Fibroblast of skin of left quadriceps (primary cell): ENCODE measurements at regions not wholly inside any gene's neighbourhood (a gene's known extent, or its start where the extent isn't known, plus 50 kb on each side); places are given as distances from the start of the nearest gene placed in this dataset.
A peak's percentile ranks its signal among the peaks of the same experiment; 100 is the strongest.

ENCODE experiments used
- DNase-seq, 2 experiments: peaks; one replicate each; pipeline ENCODE4 v3.0.0-alpha.2; 2013; ENCODE audit warnings: low read depth in 2 of 2

GRCh38 chr1:87615491-87615890 is 286.8 kb downstream of the LMO4 start:
- no peak for DNase-seq

- DNase-seq = no peak
Measured at GRCh38 chr1:87615901-87616300, 287.2 kb downstream of the LMO4 start.

DNA sequence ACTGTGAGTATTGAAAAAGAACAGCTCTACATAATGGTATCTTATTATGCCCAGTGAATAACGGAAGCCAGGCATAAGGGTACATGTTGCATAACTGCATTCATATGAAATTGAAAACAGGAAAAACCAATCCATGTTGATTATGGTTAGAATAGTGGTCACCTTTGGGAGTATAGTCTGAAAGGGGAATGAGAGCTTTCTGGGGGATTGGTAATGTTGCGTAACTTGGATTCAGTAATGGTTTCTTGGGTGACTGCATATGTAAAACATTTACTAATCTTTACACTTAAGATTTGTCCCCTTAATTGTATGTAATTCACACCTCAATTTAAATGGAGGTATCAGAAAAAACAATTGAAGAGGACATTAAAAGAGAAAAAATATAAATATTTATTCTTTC is 292.1 kb downstream of the LMO4 start:
- no peak for DNase-seq

GRCh38 chr1:87629673-87630072 is 301.0 kb downstream of the LMO4 start:
- DNase-seq = no peak

GRCh38 chr1:87632232-87632631 is 303.6 kb downstream of the LMO4 start:
- no peak for DNase-seq

DNA sequence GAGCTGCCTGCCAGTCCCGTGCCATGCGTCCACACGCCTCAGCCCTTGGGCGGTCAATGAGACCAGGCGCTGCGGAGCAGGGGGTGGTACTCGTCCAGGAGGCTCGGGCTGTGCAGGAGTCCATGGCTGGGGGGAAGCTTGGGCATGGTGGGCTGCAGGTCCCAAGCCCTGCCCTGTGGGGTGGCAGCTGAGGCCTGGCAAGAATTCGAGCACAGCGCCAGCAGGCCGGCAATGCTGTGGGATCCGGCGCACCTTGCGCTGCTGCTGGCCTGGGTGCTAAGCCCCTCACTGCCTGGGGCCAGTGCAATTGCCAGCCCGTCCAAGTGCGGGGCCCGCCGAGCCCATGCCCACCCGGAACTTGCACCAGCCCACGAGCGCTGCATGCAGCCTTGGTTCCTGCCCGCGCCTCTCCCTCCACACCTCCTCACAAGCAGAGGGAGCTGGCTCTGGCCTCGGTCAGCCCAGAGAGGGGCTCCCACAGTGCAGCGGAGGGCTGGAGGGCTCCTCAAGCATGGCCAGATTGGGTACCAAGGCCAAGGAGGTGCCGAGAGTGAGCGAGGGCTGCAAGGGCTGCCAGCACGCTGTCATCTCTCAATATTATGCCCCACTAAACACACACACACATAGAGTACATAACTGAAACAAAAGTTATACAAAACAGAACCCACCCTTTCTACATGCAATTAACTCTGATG is 307.7 kb downstream of the LMO4 start:
- DNase-seq = no peak

GRCh38 chr1:87638636-87639035 is 310.0 kb downstream of the LMO4 start:
- DNase-seq = no peak

DNA sequence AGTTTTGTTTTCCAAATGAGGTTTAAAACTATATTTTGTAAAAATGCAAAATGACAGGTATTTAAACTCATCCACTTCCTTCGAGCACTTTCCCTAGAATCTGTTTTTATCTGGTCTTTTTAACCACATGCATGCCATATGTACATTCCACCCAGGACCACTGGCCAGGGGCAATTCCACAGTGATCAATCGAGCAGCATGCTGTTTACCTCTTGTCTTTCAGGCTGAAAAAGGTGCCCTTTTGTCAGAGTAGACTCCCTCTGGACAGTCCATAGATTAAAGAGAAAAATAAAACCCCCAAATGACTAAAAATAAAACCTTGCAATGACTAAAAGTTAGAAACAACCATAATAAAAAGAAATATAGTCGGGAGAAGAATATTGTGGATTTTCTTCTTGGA is 313.3 kb downstream of the LMO4 start:
- no peak for DNase-seq

DNA sequence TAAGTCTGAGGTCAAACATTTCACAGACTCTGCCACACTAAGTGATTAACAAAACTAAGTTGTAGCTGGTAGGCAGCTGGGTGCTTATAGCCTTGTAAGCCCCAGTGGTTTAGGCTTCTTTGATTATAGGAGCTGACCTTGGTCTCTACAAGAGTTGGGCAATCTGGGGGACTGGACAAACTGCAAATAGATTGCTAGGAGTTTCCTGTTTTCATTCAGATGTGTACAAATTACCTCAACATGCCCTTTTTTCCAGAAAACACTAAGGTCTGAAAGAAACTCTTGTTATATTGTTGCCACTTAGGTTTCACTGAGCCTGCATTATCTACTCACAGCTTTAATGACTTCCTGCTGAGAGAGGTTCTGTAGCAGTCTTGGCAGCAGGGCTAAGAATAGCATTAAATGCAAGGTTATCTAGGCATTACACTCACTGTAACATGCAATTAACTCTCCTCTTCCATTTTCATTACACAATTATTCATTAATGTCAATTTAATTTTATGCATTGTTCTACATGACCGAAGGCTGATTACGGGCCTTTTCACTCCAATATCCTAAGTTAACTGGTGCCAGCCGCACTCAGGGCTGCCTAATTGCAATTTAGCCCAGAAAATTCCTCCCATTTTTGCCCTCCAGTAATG is 314.0 kb downstream of the LMO4 start:
- peak; percentile 4 to 7 for DNase-seq

GRCh38 chr1:87644033-87644578 is 315.4 kb downstream of the LMO4 start:
- DNase-seq = peak in 1 of 2 experiments; percentile 1

- peak; percentile 21 to 25 for DNase-seq
Measured at GRCh38 chr1:87644579-87645190, 316.0 kb downstream of the LMO4 start.

DNA sequence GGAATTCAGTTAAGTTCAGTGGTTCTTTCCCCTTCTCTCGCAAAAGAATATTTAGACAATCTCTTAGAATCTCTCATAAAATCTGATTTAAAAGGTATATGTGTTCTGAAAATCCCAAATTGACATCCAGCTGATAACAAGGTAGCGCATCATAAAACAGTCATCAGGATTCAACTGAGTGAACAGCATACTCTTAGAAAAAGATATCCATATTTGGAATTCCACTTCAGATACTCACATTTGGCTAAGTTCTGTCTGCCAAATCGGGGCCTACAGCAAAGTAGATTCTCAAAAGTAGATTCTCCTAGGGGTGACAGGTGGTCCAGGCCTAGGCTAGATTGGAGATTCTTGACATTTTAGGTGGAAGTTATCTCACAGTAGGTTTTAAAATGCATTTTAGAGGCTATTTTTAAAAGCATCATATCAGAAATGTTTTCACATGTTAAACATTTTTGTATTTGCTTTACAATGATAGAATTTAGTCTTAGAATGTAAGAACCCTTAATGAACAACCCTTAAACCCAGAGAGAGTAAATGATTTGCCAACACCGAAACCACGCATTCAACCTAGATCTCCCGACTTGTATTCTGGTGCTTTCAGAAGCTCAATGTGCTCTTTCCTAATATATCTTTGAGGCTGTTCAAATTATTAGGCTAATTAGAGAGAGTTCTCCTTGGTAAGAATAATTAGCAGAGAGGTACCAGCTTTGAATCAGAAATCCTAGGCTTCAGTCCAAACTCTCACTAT is 318.9 kb downstream of the LMO4 start:
- no peak for DNase-seq

DNA sequence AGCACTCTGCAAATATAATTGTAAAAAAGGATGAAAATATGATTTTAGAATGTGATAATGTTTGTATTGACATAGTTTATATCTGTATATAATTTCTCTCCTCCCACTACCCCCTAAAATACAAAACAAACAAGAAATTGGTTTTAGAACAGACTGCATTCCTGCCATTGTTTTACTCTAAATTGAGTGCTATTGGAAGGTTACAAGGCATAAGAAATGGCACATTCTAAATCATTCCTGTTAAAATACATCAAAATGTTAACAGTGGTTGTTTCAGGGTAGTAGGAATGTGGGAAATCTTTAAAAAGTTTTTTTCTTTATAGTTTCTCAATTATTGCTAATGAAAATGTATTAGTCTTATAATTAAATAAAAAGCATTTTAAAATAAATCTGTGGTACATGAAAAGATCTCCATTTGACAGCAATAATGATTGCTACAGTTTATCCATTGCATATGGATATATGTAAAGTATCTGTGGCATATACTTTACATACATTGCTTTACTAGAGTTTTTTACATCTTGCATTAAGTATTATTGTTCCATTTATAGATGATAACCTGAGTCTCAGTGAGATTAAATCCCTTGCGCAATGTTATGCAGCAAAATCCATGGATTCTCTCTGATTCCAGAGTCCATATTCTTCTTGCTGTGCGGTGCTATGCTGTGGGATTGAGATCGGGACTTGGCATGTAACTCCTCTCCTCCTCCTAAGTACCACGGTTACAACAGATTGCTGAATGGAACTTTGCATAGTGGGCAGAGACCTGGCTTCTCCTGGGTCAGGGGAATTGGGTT is 319.8 kb downstream of the LMO4 start:
- DNase-seq = no peak

- no peak for DNase-seq
Measured at GRCh38 chr1:87650306-87650705, 321.6 kb downstream of the LMO4 start.

GRCh38 chr1:87652176-87652575 is 323.5 kb downstream of the LMO4 start:
- DNase-seq = no peak

DNA sequence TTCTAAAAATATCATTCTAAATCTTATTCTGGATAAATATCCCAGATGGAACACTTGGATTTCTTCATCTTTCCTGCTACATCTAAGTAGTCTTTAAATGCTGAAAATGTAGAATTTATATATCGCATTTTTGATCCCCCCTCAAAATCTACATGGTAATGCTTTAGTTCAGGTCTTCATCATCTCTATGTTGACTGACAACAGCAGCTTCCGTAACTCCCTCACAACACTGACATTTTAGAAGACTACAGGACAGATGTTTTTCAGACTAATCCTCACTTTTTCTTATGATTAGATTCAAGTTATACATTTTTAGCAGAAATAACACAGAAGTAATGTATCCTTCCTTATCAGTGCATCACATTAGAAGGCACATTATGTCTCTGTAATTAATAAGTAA is 336.5 kb downstream of the LMO4 start:
- no peak for DNase-seq

GRCh38 chr1:87666681-87667080 is 338.0 kb downstream of the LMO4 start:
- DNase-seq = no peak

DNA sequence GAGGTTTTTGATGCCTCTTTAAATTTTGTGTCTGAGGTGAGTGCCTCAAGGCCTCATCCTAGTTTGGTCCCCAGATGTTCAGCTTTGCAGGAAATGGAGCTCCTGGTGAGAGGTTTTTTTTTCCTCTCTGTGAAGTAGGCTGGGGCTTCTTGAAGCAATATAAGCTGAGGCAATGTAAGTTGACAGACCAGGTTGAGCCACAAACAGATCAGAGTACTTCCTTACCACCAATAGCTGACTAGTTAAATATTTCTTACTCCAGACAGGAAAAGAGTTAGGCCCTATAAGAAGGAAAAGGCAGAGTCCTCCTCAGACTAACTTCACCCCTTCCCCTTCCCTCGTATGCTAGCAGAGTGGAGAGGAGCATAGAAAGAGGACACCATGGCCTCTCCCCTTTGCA is 341.0 kb downstream of the LMO4 start:
- DNase-seq = no peak

- DNase-seq = peak; percentile 12 to 17
Measured at GRCh38 chr1:87673309-87673708, 344.6 kb downstream of the LMO4 start.

- DNase-seq = no peak
Measured at GRCh38 chr1:87673748-87674147, 345.1 kb downstream of the LMO4 start.

DNA sequence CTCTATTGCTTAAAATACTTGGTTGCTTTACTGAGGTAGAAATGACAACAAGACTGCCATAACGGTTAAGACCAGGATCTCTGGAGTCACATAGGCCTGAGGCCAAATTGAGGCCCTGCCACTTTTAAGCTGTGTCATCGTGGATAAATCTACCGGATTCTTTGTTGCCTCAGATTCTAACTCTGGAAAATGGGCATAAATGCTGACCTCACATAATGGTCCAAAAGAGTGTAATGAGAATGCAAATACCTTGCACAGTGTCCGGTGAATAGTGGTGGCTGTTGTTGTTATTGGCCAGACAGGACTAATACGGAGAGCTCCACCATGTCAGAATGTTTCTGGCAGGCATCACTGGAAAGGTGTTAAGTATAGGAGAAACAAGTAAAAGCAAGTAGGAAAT is 346.1 kb downstream of the LMO4 start:
- no peak for DNase-seq
